ENCODE measurements at regions not wholly inside any gene's neighbourhood (a gene's known extent, or its start where the extent isn't known, plus 50 kb on each side); places are given as distances from the start of the nearest gene placed in this dataset.

GRCh38 chr3:107966276-107966675, 124.6 kb downstream of the CD47 start:
- TF ChIP-seq CTCF (conservative IDR thresholded peaks at IDR 0.05), result no peak
- no peak overlapping the region for H3K27ac ChIP-seq

GRCh38 chr3:107965136-107965655, 125.6 kb downstream of the CD47 start:
- TF ChIP-seq CTCF (conservative IDR thresholded peaks at IDR 0.05), result no peak
- H3K27ac ChIP-seq, result no peak overlapping the region

- H3K27ac ChIP-seq, result no peak overlapping the region
- TF ChIP-seq CTCF (conservative IDR thresholded peaks at IDR 0.05), result no peak
Observed at GRCh38 chr3:107963581-107963980, 127.2 kb downstream of the CD47 start.

GRCh38 chr3:107962946-107963345, 127.9 kb downstream of the CD47 start:
- TF ChIP-seq CTCF (conservative IDR thresholded peaks at IDR 0.05), result no peak
- no peak overlapping the region for H3K27ac ChIP-seq

GRCh38 chr3:107962037-107962436, 128.8 kb downstream of the CD47 start:
- no peak overlapping the region for H3K27ac ChIP-seq
- no peak for TF ChIP-seq CTCF (conservative IDR thresholded peaks at IDR 0.05)

GRCh38 chr3:107959550-107960154, 131.2 kb downstream of the CD47 start:
- H3K27ac ChIP-seq, result no peak overlapping the region
- no peak for TF ChIP-seq CTCF (conservative IDR thresholded peaks at IDR 0.05)

- no peak overlapping the region for H3K27ac ChIP-seq
- no peak for TF ChIP-seq CTCF (conservative IDR thresholded peaks at IDR 0.05)
Observed at GRCh38 chr3:107958146-107958545, 132.7 kb downstream of the CD47 start.

Data from VCaP (cell line).